Left colon (tissue), 2 donors: ENCODE measurements at regions not wholly inside any gene's neighbourhood (a gene's known extent, or its start where the extent isn't known, plus 50 kb on each side); places are given as distances from the start of the nearest gene placed in this dataset.

Source experiments
- ATAC-seq: fragments of 200-7000 bp; cut with Tn5 transposase; one replicate; pipeline ENCODE4 v1.9.1; 2020; ENCODE audit warnings: mild to moderate bottlenecking, moderate library complexity
- DNase-seq, 2 donors: peaks; one replicate each; pipeline ENCODE4 v3.0.0-alpha.2; 2020
- intact Hi-C, 2 donors: fragments of 100-400 bp; cut with DNase I in 1 of 2; cut with micrococcal nuclease in 1 of 2; formaldehyde crosslinking; loops; one replicate each; pipeline versions ENCODE4 v1.11.2 to v1.14.0; 2022; cut with DNase I, micrococcal nuclease
- donor health status: DM: no; HTN: no; CAD: no.
- donor health status: DM: yes; HTN: yes; CAD: no.

GRCh38 chr3:178450476-178450875, 85.8 kb upstream of the KCNMB2 start:
- intact Hi-C loops: no loop called here
- DNase-seq: no peak
- no peak for ATAC-seq

DNA sequence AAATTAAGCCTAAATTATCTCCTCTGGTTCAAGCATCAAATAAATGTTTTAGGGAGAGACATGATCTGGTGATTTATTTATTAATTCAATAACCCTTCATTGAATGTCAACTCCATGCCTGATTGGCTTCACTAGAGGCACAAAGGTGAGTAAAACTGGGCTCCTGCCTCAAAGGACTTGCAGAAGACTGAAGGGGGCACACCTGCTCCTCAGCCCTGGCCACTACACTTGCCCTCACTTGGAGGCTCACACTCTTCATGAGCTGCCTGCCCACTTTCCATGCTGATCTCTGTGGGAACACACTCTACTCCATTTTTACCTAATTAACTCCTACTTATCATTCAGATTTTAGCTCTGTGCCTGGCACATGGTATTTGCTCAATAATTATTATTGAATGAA, 84.4 kb upstream of the KCNMB2 start:
- ATAC-seq (no peak), DNase-seq (no peak)
- intact Hi-C loops: no loop called here

DNA sequence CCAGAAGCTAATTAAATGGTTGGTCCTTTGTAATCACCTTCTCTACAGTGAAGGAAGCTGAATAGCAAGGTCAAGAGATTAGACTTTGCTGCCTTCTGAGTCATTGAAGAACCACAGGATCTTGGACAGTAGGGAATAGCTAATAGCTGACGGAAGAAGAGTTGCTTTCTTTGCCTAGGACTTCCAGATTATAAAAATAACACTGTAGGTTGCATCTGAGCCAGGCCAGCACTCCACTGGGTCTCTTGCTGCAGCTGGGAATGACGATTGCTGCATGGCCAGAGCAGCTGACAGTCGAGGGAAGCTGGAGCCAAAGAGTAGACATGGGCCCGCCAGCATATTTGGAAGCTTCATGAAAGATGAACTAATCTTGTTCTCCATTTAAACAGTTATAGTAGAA, 81.5 kb upstream of the KCNMB2 start:
- peak in 1 of 2 donors; percentile 8 for DNase-seq
- intact Hi-C loops: no loop called here
- no peak for ATAC-seq

- ATAC-seq (no peak), DNase-seq (no peak)
- intact Hi-C loops: no loop called here
Observed at GRCh38 chr3:178455226-178455625, 81.0 kb upstream of the KCNMB2 start.

DNA sequence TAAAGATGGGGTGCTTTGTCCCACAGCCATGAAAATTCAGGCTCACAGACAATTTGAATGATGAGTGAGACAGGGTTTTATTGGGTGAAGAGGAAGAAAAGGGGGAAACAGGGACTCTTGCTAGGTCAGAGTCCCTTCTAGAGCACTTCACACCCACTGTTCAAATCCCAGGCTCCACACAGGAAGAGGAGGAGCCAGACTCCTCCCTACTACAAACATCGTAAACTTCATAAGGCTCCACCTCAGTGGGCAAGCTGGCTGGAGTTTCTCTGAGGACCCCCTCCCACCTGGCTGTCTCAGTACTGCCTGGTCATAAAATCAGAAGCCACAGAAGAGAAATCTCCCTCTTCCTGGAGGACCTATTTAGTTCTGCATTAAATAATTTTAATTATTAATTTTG, 80.3 kb upstream of the KCNMB2 start:
- peak; percentile 51 for ATAC-seq
- DNase-seq: no peak
- intact Hi-C loops: no loop called here

DNA sequence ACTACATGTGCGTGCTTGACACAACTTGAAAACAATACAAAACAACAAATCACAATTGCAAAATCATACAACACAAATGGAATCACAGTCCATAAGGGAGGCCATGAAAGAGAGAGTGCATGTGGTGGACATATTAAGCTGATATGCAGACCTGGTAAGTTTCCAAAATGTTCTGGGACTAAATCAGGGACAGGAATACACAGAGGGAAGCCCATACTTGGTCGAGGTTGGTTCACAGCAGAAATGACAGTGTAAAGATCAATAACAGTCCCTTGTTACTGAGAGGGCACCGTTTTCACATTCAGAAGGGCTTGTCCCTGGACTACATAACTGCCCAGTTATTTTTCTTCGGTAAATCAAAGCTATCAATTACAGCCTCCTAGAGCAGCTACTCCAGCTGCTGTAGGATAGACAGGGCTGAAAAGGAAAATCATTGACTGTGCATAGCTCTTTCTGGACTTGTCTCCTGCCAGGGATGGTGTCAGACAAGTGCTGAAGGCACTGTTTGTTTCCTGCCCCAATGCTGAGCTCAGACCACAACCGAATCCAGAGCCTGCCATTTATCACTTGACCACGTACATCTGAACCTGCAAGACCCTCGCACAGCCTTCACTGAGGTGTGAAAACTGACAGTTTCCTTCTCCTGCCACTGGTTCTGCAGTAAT, 79.5 kb upstream of the KCNMB2 start:
- intact Hi-C loops: no loop called here
- ATAC-seq: no peak
- DNase-seq: no peak

GRCh38 chr3:178457511-178457910, 78.7 kb upstream of the KCNMB2 start:
- intact Hi-C loops: no loop called here
- ATAC-seq (no peak), DNase-seq (no peak)

DNA sequence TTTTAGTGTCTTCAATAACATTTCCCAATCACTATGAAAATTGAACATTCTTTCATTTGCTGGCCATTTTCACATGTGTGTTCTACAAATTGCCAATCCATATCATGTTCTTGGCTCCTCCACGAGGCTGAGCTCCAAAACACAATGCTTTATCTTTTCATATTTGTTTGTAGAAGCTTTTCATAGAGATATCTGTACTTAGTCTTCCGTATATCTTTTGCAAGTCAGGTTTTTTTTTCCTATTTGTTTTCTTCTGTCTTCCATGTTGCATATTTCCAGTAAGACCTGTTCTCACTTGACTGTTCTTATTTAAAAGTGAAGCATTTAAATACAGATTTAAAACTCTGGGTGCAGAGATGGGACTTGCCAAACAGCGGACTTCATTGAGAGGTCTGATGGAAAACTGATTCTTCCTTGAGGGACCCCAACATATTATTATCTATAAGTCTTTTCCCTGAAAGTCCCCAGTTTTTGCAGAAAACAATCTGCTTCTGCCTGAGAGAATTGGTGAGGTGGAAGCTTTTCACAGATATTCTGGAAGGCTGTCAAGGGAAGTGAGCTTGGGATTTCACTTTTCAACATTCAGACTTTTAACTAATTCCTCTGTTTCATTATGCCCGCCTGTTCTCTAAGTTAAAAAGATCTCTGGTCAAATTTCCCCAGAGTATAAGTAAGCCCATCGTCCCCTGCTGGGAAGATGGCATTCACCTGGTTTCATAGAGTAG, 77.8 kb upstream of the KCNMB2 start:
- intact Hi-C loops: no loop called here
- ATAC-seq: no peak

DNA sequence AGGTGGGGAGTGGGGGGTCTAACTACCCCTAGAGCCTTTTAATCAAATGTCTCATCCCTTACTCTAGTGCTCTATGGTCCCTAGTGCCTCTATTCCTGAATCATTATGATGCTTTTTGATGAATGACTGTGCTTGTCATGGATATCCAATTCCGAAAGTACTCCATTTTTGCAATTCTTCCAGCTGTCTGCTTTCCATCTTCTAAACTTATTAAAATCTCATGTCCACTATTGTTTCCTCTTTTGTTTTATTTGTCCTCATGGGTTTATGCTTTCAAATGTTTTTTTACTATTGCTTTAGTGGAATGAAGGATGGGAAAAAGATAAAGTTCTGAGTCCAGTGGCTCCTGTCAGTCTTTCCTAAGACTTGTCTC, 77.2 kb upstream of the KCNMB2 start:
- intact Hi-C loops: no loop called here
- no peak for ATAC-seq
- DNase-seq: no peak

More for the DNA sequence above, 77.8 kb upstream of the KCNMB2 start:
- no peak for DNase-seq

DNA sequence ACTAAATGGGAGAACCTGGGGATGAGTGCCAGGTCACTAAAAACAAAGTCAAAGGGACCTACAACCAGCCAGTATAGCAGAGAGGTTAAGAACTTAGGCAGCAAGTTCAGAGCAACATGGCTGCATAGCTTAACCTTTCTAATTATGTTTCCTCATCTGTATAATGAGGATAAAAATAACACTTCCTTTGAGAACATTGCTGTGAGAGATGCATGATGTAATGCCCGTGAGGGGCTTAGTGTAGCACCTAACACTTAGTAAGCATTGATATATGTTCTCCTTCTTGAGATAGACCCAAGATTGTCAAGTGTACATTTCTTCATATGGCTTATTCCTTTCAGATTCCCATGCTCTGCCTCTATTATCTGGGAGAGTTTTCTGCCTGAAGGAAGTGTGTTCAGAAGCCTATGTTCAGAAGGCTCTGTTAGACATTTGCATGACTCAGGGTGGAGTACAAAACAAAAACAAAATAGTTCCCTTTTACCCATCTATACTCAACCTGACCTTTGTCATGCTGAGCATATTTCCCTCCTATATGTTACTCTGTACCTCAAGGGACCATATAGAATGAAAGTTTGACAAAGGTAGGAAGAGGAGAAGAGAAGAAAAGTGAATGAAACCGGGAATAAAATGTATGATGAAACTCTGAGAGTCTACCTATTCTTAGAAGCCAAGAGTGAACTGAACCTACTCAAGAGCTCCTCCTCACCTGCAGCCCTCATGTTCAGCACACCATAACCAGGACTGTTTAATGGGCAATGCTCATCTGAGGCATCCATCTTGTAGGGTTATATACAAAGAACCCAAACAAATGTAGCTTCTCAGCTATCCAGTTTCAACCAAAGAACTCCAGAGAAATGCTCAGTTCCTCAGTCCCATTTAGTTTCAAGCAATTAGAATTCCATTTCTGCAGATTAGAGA, 70.7 kb upstream of the KCNMB2 start:
- ATAC-seq (no peak), DNase-seq (no peak)
- intact Hi-C loops: no loop called here

GRCh38 chr3:178472941-178473340, 63.3 kb upstream of the KCNMB2 start:
- intact Hi-C loops: no loop called here
- ATAC-seq: no peak
- DNase-seq: no peak

- DNase-seq: no peak
- no peak for ATAC-seq
- intact Hi-C loops: no loop called here
Observed at GRCh38 chr3:178474526-178474925, 61.7 kb upstream of the KCNMB2 start.

DNA sequence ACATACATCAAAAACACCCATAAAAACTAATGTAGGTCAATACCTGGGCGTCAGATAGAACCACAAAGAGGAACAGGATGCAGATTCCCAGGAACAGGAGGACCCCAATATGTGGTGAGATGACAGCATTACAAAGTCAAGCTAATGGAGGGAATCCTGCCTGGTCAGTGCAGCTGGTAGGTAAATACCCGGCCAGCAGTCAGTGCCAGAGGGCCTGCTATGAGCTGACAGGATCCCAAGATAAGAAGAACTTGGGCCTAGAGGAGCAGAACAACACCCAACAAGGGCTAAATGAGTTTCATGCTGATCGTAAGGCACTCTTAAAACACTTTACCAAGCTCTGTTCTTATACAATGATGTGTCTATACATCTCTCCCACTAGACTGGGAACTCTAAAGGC, 61.2 kb upstream of the KCNMB2 start:
- intact Hi-C loops: no loop called here
- ATAC-seq (no peak), DNase-seq (no peak)

DNA sequence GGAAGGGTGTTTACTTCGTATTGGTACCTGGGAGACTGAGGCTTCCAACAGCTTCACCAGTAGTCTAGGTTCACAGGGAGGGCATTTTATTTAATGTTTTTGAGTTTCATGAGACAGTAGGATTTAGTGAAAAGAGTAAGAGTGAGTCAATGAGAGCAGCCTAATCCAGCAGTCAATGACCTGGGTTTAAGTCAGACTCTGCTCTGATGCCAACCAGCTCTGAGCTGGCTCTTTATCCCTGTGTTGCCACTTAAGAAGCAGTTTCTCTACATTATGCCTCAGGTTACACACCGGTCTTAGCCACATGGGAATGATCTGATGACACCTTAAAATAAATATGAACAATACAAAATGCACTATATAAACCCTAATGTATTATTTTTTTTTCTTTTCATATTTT, 59.4 kb upstream of the KCNMB2 start:
- no peak for DNase-seq
- no peak for ATAC-seq
- intact Hi-C loops: no loop called here

- ATAC-seq (no peak), DNase-seq (no peak)
- intact Hi-C loops: no loop called here
Observed at GRCh38 chr3:178479446-178479845, 56.8 kb upstream of the KCNMB2 start.

DNA sequence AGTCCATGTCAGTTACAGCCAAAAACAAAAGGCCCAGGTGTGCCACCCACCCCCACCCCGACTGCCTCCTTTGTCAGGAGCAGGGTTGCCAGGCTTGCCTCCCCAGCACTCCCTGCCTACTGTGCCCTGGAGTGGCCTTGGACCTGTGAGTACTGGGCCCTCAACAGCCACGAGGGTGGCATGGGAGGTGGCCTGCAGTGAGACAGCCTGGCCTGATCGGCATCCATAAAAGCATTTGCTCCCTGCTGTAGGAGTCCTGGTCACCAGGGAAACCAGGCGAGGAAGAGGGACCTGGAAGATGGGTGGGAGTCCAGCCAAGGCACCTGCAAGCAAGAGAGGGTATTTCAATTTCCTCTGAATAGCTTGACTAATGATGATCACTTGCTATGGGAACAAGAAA, 56.4 kb upstream of the KCNMB2 start:
- DNase-seq: no peak
- no peak for ATAC-seq
- intact Hi-C loops: no loop called here

- intact Hi-C loops: no loop called here
- no peak for ATAC-seq
- no peak for DNase-seq
Observed at GRCh38 chr3:178480274-178480673, 56.0 kb upstream of the KCNMB2 start.

DNA sequence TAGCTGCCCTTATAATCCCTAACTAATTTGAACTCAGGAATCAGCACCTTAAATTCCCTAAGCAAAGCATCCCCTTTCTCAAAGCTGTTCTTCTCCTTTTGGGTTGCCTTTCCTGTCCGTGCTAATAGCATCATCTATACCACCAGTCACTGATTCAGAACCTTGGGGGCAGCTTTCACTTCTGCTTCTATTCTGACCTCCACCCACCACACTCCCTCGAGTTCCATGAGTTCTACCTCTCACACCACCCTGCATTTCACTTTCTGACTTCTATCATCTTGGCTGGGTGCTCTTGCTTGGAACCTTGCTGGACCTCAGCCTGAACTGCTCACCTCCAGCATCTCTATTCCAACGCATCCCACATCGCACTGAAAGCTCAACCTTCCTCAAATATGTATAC, 55.4 kb upstream of the KCNMB2 start:
- intact Hi-C loops: no loop called here
- ATAC-seq: no peak
- no peak for DNase-seq

DNA sequence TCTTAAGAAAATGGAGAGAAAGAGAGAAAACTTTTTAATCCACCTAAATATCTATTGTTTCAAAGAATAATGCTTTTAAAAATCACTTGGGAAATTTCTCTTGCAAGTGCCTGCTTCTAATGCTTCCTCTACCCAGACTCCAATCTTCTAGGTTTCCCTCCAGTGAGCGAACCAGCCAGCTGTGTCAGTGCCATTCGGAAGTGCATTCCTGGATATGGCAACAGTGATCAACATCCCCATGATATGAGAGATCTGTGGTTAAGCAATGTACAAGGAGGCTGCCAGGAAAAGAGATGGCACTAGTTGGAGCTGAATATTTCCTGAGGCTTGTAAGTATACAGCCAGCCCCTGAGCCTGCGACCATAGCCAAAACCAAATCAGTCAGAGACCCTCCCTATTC, 53.3 kb upstream of the KCNMB2 start:
- intact Hi-C loops: no loop called here
- no peak for ATAC-seq
- no peak for DNase-seq

DNA sequence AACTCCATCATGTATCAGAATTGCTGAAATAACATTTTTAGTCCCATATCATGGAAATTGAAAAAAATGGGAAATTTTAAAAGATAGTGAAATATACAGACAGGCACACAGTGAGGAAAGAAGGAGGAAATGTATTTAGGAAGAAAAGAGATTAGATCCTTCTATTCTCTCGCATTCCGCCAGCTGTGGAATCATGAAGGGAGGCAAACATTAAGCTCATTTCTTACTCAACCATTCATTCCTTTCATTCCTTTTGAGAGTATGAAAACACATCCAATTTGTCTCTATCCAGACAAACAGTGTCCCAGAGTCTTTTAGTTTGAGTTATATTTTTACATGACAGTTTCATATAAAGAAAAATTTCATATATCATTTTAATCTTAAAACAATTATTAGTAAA, 52.5 kb upstream of the KCNMB2 start:
- no peak for DNase-seq
- intact Hi-C loops: no loop called here
- no peak for ATAC-seq
